ENCODE measurements at regions not wholly inside any gene's neighbourhood (a gene's known extent, or its start where the extent isn't known, plus 50 kb on each side); places are given as distances from the start of the nearest gene placed in this dataset.
A peak's percentile ranks its signal among the peaks of the same experiment; 100 is the strongest.

- Histone ChIP-seq H3K9me3 (replicated peaks in 1 of 3) (peaks cover 0 to 3% (median 0%) of the 10 kb centered on the region in 3 donors), H3K27ac (no peak overlapping the region), H3K36me3 (replicated peaks in 1 of 2) (no peaks in the 10 kb centered on the region), H3K4me3 (no peak overlapping the region), H3K27me3 (no peaks in the 10 kb centered on the region), H3K4me1 (replicated peaks in 1 of 2) (no peaks in the 10 kb centered on the region)
- TF ChIP-seq CTCF (IDR thresholded peaks at IDR 0.05): no peak
- TF ChIP-seq POLR2A (IDR thresholded peaks at IDR 0.05): no peak
- intact Hi-C loops (cut with DNase I): no loop called here
- DNase-seq: no peak
- 0% methylated on average over 1 of the region's 1 CpG for WGBS, 4 donors
Observed at GRCh38 chr15:67911727-67912126, 71.9 kb upstream of the RNU6-1 start.

- 89 to 100% (median 91%) methylated on average over 1 of the region's 1 CpG for WGBS, 4 donors
- H3K4me3 ChIP-seq: no peak overlapping the region
- no peaks in the 10 kb centered on the region for H3K4me1 ChIP-seq (replicated peaks in 1 of 2)
- H3K27ac ChIP-seq: no peak overlapping the region
- H3K9me3 ChIP-seq (replicated peaks in 1 of 3): peaks cover 0 to 3% (median 0%) of the 10 kb centered on the region in 3 donors
- TF ChIP-seq CTCF (IDR thresholded peaks at IDR 0.05) (no peak), POLR2A (IDR thresholded peaks at IDR 0.05) (no peak)
- DNase-seq: no peak
- H3K36me3 ChIP-seq (replicated peaks in 1 of 2): no peaks in the 10 kb centered on the region
- no peaks in the 10 kb centered on the region for H3K27me3 ChIP-seq
- intact Hi-C loops (cut with DNase I): no loop called here
Observed at GRCh38 chr15:67914028-67914427, 74.2 kb upstream of the RNU6-1 start.

GRCh38 chr15:67914537-67915460 is 75.0 kb upstream of the RNU6-1 start:
- intact Hi-C loops (cut with DNase I): no loop called here
- H3K4me1 ChIP-seq (replicated peaks in 1 of 2): no peaks in the 10 kb centered on the region

More at GRCh38 chr15:67914537-67915460, 75.0 kb upstream of the RNU6-1 start:
- DNase-seq: peak in 2 of 7 donors; percentile 24 to 31
- TF ChIP-seq POLR2A (IDR thresholded peaks at IDR 0.05) (no peak), CTCF (IDR thresholded peaks at IDR 0.05) (no peak)
- Histone ChIP-seq H3K36me3 (replicated peaks in 1 of 2) (no peaks in the 10 kb centered on the region), H3K27me3 (no peaks in the 10 kb centered on the region), H3K27ac (peak overlapping the region in 2 of 5 donors; percentile 42 to 76), H3K9me3 (replicated peaks in 1 of 3) (peaks cover 0 to under 1% (median 0%) of the 10 kb centered on the region in 3 donors), H3K4me3 (no peak overlapping the region)
- 60 to 74% (median 67%) methylated on average over 6 of the region's 6 CpGs for WGBS, 4 donors

All from adrenal gland (tissue), 9 donors.